Inferior parietal cortex (tissue), 1 donor: ENCODE measurements at regions not wholly inside any gene's neighbourhood (a gene's known extent, or its start where the extent isn't known, plus 50 kb on each side); places are given as distances from the start of the nearest gene placed in this dataset.

Experiments used
- DNase-seq: peaks from one replicate; pipeline ENCODE4 v3.0.0-alpha.2; 2016; ENCODE audit errors: extremely low spot score

DNA sequence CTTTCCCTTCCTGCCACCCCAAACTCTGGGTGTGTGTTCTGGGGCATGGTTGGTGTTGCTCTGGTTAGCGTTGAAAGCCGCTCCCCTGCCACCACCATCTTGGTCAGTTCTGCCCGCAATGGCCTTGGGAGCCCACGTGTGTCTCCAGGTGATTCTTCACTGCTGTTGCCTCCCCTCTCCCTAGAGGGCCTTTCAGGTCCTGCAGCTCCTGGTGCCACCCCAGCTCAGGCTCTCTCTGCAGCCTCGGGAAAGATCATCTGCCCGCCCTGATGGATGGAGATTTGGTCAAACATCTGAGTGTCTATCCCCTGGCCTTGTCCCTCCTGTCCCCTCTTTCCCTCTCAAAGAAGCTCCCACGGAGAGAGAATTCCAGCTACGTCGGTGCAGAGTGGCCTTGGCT, 241.3 kb downstream of the RBFOX3 start:
- DNase-seq: no peak

DNA sequence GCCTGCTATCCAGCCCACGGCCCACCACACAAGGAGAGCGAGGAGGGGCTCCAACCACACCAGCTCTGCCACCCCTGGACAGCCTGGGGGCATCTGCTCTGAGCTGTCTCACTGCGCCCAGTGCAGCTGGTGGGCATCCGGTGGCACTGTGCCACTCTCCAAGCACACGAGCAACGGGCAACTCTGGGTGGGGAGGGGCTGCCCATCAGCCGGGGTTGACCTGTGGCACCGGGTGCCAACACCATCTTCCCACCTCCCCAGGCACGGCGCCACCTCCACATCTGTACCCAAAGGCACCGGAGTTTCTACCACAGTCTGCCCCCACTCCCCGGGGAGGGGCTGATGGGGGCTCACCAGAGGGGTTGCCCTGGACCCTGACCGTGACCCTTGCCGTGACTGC, 241.8 kb downstream of the RBFOX3 start:
- no peak for DNase-seq

DNA sequence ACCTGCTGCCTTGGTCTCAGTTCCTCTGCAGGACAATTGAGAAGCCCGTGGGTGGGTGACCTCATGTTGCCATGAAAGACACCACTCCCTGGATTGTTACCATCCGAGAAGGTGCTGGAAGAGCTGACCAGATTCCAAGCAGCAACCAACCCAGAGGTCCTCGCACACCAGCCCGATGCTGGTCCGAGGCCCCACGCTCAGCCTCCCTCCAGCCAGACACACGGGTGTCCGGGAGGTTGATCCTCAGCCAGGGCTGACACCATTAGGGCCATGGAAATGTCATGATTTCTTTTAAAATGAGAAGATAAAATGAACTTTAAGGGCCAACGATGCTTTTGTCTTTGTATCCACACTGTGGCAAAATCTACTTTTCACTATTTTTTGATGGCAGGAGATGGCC, 242.3 kb downstream of the RBFOX3 start:
- DNase-seq: no peak

GRCh38 chr17:79366988-79367571, 243.8 kb downstream of the RBFOX3 start:
- DNase-seq: no peak

DNA sequence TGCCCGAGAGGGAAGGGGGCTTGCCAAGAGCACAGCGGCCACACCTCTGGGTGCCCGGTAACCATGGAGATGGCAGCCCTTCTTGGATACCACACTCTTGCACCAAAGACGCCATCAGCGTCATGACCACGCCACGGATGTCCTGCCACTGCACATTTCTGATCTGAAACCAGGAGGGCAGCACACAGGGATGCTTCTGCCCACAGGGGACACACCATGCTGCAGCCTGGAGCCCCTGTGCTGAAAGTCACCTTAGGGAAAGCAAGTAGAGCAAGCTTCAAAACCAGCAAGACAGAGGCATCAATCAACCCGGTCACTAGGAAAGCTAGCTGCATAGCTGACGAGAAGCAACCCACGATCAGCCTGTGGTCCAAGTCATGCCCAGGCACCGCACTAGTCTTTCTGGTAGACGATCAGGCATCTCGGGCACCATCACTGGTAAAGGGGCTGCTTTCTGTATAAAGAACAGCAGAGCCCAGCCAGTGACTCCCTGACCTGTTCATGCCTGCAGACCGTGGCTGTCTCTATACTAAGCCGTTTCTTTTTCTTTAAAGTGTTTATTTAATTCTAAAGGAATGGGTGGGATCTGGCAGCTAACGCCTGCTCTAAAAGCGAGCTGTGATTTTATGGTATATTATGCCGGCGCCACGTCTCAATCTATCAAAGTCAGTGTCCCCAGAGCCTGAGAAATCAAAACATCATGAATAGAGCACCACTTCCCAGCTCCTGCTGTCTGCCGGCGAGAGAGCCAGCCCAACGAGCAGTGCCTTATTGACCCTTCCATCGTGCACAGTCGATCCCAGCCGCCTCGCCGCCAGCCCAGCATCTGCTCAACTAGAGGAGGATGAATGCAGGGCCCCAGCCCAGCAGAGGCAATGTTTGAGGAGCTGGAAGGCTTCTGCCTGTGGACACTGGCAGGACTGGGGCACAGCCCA, 244.7 kb downstream of the RBFOX3 start:
- DNase-seq: no peak

DNA sequence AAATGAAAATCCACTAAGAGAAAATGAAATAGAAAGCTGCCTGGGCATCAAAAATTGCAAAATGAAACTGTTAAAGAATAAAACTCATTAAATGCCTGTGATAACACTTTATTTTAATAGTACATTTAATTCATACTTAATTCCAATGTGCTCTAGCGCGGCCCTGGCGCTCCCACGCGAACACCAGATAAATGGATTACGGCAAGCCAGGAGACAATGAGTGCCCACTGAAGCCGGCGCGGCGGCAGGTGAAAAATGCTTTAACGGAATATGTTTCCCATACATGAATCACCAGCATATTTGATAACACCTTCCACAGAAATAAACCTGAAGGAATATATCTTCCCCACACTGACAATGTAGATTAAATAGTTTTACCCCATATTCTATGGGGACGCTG, 245.5 kb downstream of the RBFOX3 start:
- DNase-seq: no peak

DNA sequence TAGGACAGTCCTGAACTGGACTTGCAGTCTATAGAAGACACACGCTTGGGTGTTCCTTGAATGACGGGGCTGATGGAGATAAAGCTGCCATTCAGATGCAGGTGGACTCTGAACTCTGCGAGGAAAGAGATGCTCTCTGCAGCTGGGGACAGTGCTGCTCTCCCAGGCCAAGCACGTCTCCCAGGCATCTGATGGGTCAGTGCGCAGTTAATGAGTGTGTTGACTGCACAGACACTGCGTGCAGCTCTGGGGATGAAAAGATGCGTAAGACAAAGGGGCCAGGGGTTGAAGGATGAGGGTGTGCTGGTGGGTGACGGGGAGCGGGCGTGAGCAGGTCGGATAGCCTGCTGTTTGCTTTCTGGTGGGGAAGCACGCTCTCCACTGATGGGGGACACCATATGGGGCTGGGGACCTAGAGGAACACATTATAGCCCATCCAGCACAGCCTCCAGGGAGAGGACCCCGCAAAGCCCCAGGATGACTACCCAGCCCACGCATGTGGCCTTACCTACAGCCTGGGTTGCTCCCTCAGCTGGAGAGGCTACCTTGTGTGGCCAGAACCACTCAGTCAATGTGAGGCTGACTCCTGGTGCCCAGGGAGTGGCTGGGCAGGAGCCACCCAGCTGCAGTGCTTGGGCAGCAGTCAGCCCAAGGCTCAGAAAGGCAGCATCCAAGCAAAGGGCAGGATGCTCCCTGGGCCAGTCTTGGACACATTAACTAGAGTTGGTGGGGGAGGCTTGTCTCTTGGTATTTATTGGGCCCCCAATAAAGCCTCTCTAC, 246.3 kb downstream of the RBFOX3 start:
- no peak for DNase-seq

DNA sequence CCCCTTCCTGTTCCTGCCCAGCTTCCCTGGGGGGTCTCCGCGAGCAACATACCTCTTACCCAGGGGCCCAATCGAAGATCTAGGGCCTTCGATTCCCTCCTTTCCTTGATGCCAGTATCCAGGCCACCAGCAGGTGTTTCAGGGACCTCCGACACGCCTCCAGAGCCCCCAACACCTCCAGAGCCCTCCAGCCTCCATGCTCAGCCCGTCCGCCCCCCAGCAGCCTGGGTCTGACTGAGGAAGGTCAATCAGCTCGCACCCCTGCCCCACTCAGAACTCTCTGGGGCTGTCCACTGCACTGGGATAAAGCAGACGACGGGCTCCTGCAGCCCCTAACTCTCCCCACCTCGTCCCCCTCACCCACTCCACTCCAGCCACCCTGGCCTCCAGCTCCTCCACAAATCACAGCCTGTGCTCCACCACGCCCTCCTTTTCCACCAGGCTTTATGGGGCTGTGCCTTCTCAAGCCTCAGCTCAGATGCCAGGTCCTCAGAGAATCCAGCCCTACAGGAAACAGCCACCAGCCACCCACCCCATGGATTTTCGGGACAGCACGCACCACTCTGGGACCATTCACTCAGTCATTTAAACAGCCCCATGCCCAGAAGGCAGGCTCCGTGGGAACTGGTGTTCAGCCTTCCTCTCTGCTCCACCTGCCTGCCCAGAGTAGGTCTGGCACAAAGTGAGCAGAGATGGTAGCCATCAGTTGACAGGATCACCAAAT, 247.1 kb downstream of the RBFOX3 start:
- no peak for DNase-seq

DNA sequence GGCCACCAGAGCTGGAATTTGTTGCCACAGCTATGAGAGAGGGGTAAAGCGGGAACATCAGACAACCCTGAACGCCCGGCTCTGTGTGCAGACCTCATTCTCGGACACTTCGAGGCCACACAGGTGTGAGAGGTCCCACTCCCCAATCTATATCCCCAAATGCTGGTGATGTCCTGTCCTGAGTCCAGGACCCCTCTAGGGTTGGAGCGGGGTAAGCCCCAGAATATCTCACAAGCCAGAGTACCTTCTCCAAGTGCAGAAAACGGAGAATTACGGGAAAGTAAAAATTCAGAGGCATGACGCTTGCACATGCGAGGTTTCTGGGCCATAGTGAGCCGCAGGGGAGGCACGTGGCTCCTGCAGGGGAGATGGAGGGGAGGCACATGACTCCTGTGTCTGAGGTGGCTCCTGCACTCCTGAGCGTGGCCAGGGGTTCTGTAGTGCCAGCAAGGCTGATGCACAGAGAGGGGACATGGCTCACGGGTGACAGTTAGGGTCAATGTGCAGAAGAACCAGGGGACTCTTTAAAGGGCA, 248.0 kb downstream of the RBFOX3 start:
- DNase-seq: no peak

DNA sequence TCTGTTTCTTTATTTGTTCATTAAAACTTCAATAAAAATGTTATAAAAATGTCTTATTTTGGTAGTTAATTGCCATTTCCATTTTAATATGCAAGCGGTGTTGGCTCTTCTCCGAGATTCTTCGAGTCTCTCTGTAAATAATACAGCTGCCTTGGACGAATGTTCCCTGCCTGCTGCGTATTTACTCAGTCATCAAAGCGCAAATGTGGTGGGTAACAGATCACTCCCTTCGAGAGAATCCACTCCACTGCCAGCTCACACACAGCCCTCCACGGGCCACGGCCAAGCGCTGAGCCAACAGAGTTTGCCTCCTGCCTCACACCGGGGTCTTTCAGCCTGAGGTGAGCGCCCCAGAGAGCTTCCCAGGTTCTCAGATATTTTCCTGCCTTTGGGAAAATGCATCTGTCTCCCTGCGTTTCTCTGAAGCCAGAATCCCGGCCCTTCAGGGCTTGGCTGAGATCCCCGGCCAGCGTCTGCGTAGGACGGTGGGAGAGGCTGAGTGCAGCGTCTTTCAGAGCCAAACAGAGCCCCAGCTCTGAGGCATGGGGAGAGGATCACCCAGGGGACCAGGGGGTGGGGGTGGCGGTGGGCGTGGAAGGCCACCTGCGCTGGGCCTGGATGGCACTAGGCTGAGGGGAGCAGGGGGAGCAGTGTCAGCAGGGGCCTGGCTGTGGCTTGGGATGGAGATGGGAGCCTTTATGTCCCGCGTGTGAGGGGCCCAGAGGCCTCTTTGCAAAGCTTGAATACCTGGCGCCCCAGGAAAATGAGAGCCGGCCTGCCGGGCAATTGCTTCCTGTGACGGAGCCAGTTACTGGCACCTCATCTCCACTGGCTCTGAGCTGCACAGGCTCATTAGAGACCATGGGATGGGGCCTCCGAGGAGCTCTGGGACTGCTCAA, 248.7 kb downstream of the RBFOX3 start:
- no peak for DNase-seq

- DNase-seq: no peak
These were observed 249.6 kb downstream of the RBFOX3 start for GRCh38 chr17:79361221-79361734.

GRCh38 chr17:79360196-79360595, 250.7 kb downstream of the RBFOX3 start:
- DNase-seq: no peak

- no peak for DNase-seq
These were observed 253.9 kb downstream of the RBFOX3 start for GRCh38 chr17:79356839-79357447.

- DNase-seq: no peak
These were observed 255.7 kb downstream of the RBFOX3 start for GRCh38 chr17:79355165-79355564.

DNA sequence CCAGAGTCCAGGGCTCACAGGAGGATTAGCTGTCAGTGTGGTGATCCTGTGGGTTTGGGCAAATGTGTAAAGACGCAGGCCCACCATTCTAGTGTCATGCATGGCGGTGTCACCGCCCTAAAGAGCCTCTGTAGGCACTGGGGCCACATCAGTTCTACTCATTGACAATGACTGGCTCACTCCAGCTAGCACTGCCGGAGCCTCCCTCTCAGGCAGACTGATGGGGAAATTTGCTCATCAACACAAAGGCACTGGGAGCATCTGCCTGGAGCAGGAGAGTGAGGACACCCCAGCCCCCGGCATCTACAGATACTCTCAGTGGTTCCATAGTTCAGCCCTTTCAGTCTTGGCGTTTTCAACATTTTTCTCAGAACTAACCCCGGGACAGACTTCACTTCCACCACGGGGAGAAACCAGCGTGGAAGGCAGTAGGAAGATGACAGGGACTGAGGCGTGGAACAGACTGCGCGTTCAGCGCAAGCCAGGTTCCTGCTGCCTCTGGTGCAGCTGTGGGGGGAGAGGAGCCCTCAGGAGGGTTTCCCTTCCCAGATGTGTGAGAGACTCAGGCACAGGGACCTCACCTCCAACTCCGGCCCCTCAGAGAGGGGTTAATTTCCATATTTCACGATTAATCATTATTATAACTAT, 256.6 kb downstream of the RBFOX3 start:
- DNase-seq: no peak

GRCh38 chr17:79353548-79353947, 257.3 kb downstream of the RBFOX3 start:
- DNase-seq: no peak

DNA sequence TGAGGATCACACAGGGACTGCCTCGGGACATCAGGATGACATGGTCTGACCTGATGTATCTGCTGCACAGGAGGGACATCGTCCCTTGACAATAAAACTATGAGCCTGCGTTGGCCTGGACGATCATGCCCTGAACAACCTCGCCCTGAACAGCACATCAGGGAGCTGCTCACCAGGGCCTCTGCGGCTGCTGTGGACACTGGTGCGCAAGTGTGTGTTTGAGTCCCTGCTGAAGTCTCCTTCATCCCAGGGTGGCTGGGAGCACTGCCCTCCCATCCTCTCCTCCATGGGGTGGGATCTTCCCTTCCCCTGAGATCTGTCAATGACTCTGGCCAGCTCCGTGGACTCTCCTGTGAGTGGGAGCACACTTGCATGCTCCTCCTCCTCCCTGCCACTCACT, 257.8 kb downstream of the RBFOX3 start:
- no peak for DNase-seq

DNA sequence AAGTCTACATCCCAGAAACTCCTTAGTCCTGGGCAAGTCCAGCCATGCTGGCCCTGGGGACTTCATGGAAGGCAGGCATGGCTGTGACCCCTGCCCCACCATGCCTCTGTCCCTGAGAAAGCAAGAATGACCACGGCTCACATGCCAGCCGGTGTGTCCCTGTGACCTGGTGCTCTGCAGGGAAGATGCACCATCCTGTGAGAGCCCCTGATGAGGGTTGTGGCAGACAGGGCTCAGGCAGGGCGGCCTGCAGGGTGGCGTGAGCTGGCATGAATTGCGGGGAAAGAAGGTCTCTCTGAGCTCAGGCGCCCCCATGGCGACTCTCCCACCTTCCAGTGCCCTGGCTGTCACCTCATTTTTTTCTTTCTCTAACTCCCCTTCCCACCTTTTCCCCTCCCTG, 260.3 kb downstream of the RBFOX3 start:
- no peak for DNase-seq
